ENCODE measurements at regions not wholly inside any gene's neighbourhood (a gene's known extent, or its start where the extent isn't known, plus 50 kb on each side); places are given as distances from the start of the nearest gene placed in this dataset.

- no peak for DNase-seq
- Histone ChIP-seq H3K9me3 (ENCODE audit: control insufficient read depth in 2 of 3, insufficient read depth in 1 of 3, low read length in 3 of 3) (no peaks in the 10 kb centered on the region), H3K27ac (ENCODE audit: low read depth in 2 of 2, low read length in 2 of 2) (no peak overlapping the region), H3K36me3 (ENCODE audit: control insufficient read depth in 2 of 3, insufficient read depth in 3 of 3, low read length in 3 of 3) (no peaks in the 10 kb centered on the region), H3K4me3 (ENCODE audit: low read length in 3 of 3) (no peak overlapping the region), H3K27me3 (ENCODE audit: control insufficient read depth, insufficient read depth, low read length) (no peaks in the 10 kb centered on the region), H3K4me1 (ENCODE audit: control insufficient read depth in 2 of 3, insufficient read depth in 2 of 3, low read depth in 1 of 3, low read length in 3 of 3) (no peaks in the 10 kb centered on the region), H3K9ac (ENCODE audit: low read length in 3 of 3) (no peak overlapping the region)
- FAIRE-seq = no peak
- intact Hi-C loops (cut with DNase I) = no loop called here
- TF ChIP-seq CTCF (IDR thresholded peaks at IDR 0.05; ENCODE audit: borderline replicate concordance, extremely low read depth, insufficient read depth) = no peak
These were observed 59.0 kb upstream of the NPVF start for GRCh38 chr7:25287291-25287690.

- DNase-seq (no peak), FAIRE-seq (no peak)
- no peak overlapping the region for H3K27ac ChIP-seq (ENCODE audit: low read depth in 2 of 2, low read length in 2 of 2)
- no peaks in the 10 kb centered on the region for H3K4me1 ChIP-seq (ENCODE audit: control insufficient read depth in 2 of 3, insufficient read depth in 2 of 3, low read depth in 1 of 3, low read length in 3 of 3)
- no peaks in the 10 kb centered on the region for H3K9me3 ChIP-seq (ENCODE audit: control insufficient read depth in 2 of 3, insufficient read depth in 1 of 3, low read length in 3 of 3)
- no peak overlapping the region for H3K9ac ChIP-seq (ENCODE audit: low read length in 3 of 3)
- no peaks in the 10 kb centered on the region for H3K27me3 ChIP-seq (ENCODE audit: control insufficient read depth, insufficient read depth, low read length)
- no peak overlapping the region for H3K4me3 ChIP-seq (ENCODE audit: low read length in 3 of 3)
- no peaks in the 10 kb centered on the region for H3K36me3 ChIP-seq (ENCODE audit: control insufficient read depth in 2 of 3, insufficient read depth in 3 of 3, low read length in 3 of 3)
- intact Hi-C loops (cut with DNase I) = no loop called here
- TF ChIP-seq CTCF (IDR thresholded peaks at IDR 0.05; ENCODE audit: borderline replicate concordance, extremely low read depth, insufficient read depth) = no peak
These were observed 60.4 kb upstream of the NPVF start for GRCh38 chr7:25288556-25289307.

- H3K36me3 ChIP-seq (ENCODE audit: control insufficient read depth in 2 of 3, insufficient read depth in 3 of 3, low read length in 3 of 3) = no peaks in the 10 kb centered on the region
- intact Hi-C loops (cut with DNase I) = no loop called here
- TF ChIP-seq CTCF (IDR thresholded peaks at IDR 0.05; ENCODE audit: borderline replicate concordance, extremely low read depth, insufficient read depth) = no peak
- H3K9ac ChIP-seq (ENCODE audit: low read length in 3 of 3) = no peak overlapping the region
- no peak for DNase-seq
- FAIRE-seq = no peak
- H3K9me3 ChIP-seq (ENCODE audit: control insufficient read depth in 2 of 3, insufficient read depth in 1 of 3, low read length in 3 of 3) = no peaks in the 10 kb centered on the region
- no peak overlapping the region for H3K4me3 ChIP-seq (ENCODE audit: low read length in 3 of 3)
- no peaks in the 10 kb centered on the region for H3K4me1 ChIP-seq (ENCODE audit: control insufficient read depth in 2 of 3, insufficient read depth in 2 of 3, low read depth in 1 of 3, low read length in 3 of 3)
- no peak overlapping the region for H3K27ac ChIP-seq (ENCODE audit: low read depth in 2 of 2, low read length in 2 of 2)
- no peaks in the 10 kb centered on the region for H3K27me3 ChIP-seq (ENCODE audit: control insufficient read depth, insufficient read depth, low read length)
These were observed 61.2 kb upstream of the NPVF start for GRCh38 chr7:25289518-25289917.

- Histone ChIP-seq H3K4me1 (ENCODE audit: control insufficient read depth in 2 of 3, insufficient read depth in 2 of 3, low read depth in 1 of 3, low read length in 3 of 3) (no peaks in the 10 kb centered on the region), H3K9ac (ENCODE audit: low read length in 3 of 3) (no peak overlapping the region), H3K4me3 (ENCODE audit: low read length in 3 of 3) (no peak overlapping the region), H3K27me3 (ENCODE audit: control insufficient read depth, insufficient read depth, low read length) (no peaks in the 10 kb centered on the region), H3K36me3 (ENCODE audit: control insufficient read depth in 2 of 3, insufficient read depth in 3 of 3, low read length in 3 of 3) (no peaks in the 10 kb centered on the region), H3K27ac (ENCODE audit: low read depth in 2 of 2, low read length in 2 of 2) (no peak overlapping the region), H3K9me3 (ENCODE audit: control insufficient read depth in 2 of 3, insufficient read depth in 1 of 3, low read length in 3 of 3) (no peaks in the 10 kb centered on the region)
- FAIRE-seq (no peak), DNase-seq (no peak)
- no peak for TF ChIP-seq CTCF (IDR thresholded peaks at IDR 0.05; ENCODE audit: borderline replicate concordance, extremely low read depth, insufficient read depth)
- intact Hi-C loops (cut with DNase I) = no loop called here
These were observed 66.3 kb upstream of the NPVF start for GRCh38 chr7:25294624-25295023.

Measured in kidney (tissue), 13 donors.